ENCODE measurements at regions not wholly inside any gene's neighbourhood (a gene's known extent, or its start where the extent isn't known, plus 50 kb on each side); places are given as distances from the start of the nearest gene placed in this dataset.

DNA sequence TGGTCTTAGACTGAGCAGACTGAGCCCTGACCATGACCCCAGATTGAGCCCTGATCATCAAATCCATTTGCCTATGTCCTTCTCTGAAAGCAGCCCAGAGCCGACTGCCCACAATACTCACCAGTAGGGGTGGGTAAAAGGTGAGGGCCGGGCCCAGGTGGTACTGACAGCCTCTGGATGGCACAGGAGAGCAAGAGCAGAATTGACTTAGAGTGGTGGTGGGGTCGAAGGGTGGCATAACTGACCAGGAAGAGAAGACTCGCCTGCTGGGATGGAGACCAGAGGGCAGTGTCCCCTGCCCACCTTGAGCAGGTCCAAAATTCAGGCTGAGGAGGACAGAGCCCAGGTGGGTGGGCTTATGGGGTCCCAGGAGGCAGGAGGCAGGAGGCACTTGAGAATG lies 161.3 kb upstream of the POU3F1 start:
- TF ChIP-seq, protein P1, sequence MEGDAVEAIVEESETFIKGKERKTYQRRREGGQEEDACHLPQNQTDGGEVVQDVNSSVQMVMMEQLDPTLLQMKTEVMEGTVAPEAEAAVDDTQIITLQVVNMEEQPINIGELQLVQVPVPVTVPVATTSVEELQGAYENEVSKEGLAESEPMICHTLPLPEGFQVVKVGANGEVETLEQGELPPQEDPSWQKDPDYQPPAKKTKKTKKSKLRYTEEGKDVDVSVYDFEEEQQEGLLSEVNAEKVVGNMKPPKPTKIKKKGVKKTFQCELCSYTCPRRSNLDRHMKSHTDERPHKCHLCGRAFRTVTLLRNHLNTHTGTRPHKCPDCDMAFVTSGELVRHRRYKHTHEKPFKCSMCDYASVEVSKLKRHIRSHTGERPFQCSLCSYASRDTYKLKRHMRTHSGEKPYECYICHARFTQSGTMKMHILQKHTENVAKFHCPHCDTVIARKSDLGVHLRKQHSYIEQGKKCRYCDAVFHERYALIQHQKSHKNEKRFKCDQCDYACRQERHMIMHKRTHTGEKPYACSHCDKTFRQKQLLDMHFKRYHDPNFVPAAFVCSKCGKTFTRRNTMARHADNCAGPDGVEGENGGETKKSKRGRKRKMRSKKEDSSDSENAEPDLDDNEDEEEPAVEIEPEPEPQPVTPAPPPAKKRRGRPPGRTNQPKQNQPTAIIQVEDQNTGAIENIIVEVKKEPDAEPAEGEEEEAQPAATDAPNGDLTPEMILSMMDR (IDR thresholded peaks at IDR 0.05; ENCODE audit: control insufficient read depth, extremely low read depth, insufficient read depth) = no peak
- H3K4me3 ChIP-seq (ENCODE audit: low read depth, low read length) = no peak overlapping the region
- DNase-seq (ENCODE audit: low read depth) = no peak

DNA sequence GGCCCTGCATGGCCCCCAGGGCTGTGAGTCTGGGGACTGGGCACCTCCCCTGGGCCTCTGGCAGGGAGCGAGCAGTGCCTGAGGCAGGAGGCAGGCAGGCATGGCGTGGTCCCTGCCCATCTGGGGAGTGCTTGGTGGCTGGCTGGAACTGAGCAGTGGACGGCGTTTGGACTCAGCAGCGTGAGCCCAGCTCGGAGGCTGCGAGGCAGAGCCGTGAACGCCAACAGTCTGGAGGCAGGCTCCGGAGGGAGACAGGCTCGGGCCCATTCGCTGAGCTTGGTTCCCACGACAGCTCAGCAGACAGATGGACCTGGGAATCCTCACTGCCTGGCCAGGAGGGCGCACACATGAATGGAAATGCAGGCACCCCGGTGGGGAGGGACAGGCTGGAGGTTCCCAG lies 160.7 kb upstream of the POU3F1 start:
- no peak overlapping the region for H3K4me3 ChIP-seq (ENCODE audit: low read depth, low read length)
- TF ChIP-seq, protein P1 (IDR thresholded peaks at IDR 0.05; ENCODE audit: control insufficient read depth, extremely low read depth, insufficient read depth) = no peak
- DNase-seq (ENCODE audit: low read depth) = no peak

DNA sequence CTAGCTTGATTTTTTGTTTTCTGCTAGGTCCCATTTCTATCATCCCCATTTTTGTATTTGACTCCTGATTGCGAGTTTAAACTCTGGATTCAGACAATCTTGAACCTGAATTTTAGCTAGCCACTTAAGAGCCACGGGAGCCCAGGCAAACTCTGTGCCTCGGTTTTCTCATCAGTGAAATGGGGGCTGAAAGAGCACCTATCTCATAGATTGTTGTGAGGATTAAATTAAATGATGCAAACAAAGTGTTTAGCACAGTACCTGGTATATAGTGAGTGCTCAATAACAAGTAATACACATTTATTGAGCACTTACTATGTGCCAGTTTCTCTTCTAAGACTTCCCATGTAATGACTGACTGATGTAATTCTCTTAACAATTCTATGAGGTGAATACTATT lies 158.1 kb upstream of the POU3F1 start:
- TF ChIP-seq, protein P1 (IDR thresholded peaks at IDR 0.05; ENCODE audit: control insufficient read depth, extremely low read depth, insufficient read depth) = no peak

DNA sequence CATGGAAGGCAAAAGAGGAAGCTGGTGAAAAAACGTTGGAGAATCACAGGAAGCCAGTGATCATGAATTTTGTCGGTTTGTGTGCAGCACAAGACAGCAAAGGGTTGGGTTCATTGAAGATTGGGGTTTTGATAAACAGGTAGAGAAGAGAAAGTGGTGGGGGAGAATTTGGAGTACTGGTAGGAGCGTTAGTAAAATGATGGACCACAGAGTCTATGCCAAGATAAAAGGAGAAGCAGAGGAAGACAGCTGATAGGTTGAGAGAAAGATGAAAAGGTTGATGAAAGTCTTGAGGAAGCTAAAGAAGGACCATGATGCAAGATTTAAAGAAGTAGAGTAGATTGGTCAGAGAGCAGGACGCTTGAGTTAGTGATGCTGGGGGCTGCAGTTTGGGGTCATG lies 156.8 kb upstream of the POU3F1 start:
- TF ChIP-seq, protein P1 (IDR thresholded peaks at IDR 0.05; ENCODE audit: control insufficient read depth, extremely low read depth, insufficient read depth) = no peak
- DNase-seq (ENCODE audit: low read depth) = no peak
- no peak overlapping the region for H3K4me3 ChIP-seq (ENCODE audit: low read depth, low read length)

More for the DNA sequence above, 158.1 kb upstream of the POU3F1 start:
- no peak overlapping the region for H3K4me3 ChIP-seq (ENCODE audit: low read depth, low read length)
- DNase-seq (ENCODE audit: low read depth) = no peak

DNA sequence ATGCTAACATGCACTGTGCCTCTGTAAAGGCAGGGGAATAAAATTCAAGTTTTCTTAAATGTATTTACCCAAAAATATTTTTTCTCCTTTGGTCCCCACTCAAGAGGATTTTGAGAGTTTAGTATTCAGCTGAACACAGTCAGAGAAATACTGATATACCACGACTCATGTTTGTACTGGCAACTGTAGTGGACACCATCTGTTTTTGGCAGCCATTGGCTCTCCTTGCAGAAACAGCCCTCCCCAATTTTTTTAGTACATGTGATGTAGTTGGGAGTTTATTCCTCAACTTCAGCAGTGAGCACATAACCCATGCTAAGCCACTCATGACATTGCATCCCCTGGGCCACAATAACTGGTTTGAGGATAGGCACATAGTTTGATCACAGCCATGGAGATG lies 154.8 kb upstream of the POU3F1 start:
- no peak for DNase-seq (ENCODE audit: low read depth)
- TF ChIP-seq, protein P1 (IDR thresholded peaks at IDR 0.05; ENCODE audit: control insufficient read depth, extremely low read depth, insufficient read depth) = no peak
- H3K4me3 ChIP-seq (ENCODE audit: low read depth, low read length) = no peak overlapping the region

DNA sequence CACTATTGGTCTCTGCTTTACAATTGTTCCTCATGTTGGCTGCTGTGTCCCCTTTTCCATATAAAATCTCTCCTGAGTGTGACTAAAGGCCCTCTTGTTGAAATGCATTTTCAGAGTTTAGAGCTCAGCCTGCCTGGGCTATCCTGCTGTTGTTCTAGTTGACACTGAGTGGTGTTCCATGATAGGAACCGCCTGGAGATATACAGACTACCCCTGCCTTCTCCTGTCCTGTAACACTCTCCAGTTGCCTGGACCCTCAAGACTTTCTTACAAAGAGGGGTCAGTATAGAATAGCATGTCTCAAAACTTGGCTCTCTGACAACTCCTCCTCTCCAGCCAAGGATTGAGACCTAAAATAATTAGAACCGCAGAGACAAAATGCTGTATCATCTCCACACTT lies 152.0 kb upstream of the POU3F1 start:
- TF ChIP-seq, protein P1 (IDR thresholded peaks at IDR 0.05; ENCODE audit: control insufficient read depth, extremely low read depth, insufficient read depth) = no peak
- H3K4me3 ChIP-seq (ENCODE audit: low read depth, low read length) = no peak overlapping the region
- no peak for DNase-seq (ENCODE audit: low read depth)

DNA sequence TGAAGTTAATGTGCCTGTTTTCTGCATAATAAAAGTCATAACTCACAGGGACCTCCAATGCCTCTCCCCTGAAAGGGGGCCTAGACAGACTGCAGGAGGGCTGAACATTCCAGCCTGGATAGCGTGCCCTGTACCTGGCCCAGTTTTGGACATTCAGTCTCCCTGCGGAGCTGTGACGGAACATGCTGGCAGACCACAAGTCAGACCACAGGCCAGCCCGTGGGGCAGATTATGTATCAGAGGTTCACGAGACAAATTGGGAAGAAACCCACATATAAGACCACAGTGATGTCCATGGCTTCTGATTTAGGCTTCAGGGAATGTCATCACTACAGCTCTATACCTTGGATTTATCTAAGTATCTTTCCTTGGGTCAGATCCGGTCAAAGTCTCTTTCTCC lies 151.5 kb upstream of the POU3F1 start:
- DNase-seq (ENCODE audit: low read depth) = no peak
- H3K4me3 ChIP-seq (ENCODE audit: low read depth, low read length) = no peak overlapping the region
- TF ChIP-seq, protein P1 (IDR thresholded peaks at IDR 0.05; ENCODE audit: control insufficient read depth, extremely low read depth, insufficient read depth) = no peak
